WTC11 (cell line): ENCODE measurements at regions not wholly inside any gene's neighbourhood (a gene's known extent, or its start where the extent isn't known, plus 50 kb on each side); places are given as distances from the start of the nearest gene placed in this dataset.

Experiments
- ATAC-seq: fragments of 200-7000 bp; cut with Tn5 transposase; 2 replicates; pipeline ENCODE4 v1.10.0; 2021; ENCODE audit warnings: mild to moderate bottlenecking, moderate library complexity
- CTCF ChIA-PET: fragments of 300-600 bp; sonication (Branson Sonifier 250); formaldehyde crosslinking; loops from one replicate; lab custom pipeline; 2021; ENCODE audit warnings: antibody characterized with exemption; lab: Charles Lee
- POLR2A ChIA-PET: fragments of 350-600 bp; sonication (Branson Sonifier 250); formaldehyde crosslinking; loops from one replicate; lab custom pipeline; 2021; ENCODE audit warnings: antibody characterized with exemption; lab: Charles Lee
- DNase-seq: peaks from one replicate; pipeline ENCODE4 v3.0.0; 2021; ENCODE audit warnings: low spot score
- H3K27ac Mint-ChIP-seq: 2 replicates; pipeline ENCODE4 v1.8.0; 2021; ENCODE audit warnings: mixed read lengths
- H3K27me3 Mint-ChIP-seq: 2 replicates; pipeline ENCODE4 v1.8.0; 2021; ENCODE audit warnings: low read depth, mild to moderate bottlenecking, moderate library complexity, mixed read lengths
- H3K36me3 Mint-ChIP-seq: 2 replicates; pipeline ENCODE4 v1.8.0; 2021; ENCODE audit warnings: mixed read lengths
- H3K4me1 Mint-ChIP-seq: 2 replicates; pipeline ENCODE4 v1.8.0; 2022; ENCODE audit warnings: mixed read lengths
- H3K4me3 Mint-ChIP-seq: 2 replicates; pipeline ENCODE4 v1.8.0; 2021; ENCODE audit warnings: mild to moderate bottlenecking, moderate library complexity, mixed read lengths
- H3K9me3 Mint-ChIP-seq: 2 replicates; pipeline ENCODE4 v1.8.0; 2021; ENCODE audit warnings: mixed read lengths
- AFF4 ChIP-seq: sonication (generic); formaldehyde crosslinking; IDR thresholded peaks from 2 replicates; pipeline ENCODE4 v1.8.1; 2023; ENCODE audit warnings: mild to moderate bottlenecking, missing genetic modification reagents, borderline replicate concordance
- ATF2 ChIP-seq: sonication (generic); formaldehyde crosslinking; IDR thresholded peaks from 2 replicates; pipeline ENCODE4 v1.8.1; 2022; ENCODE audit warnings: low read depth, missing genetic modification reagents, borderline replicate concordance
- E2F4 ChIP-seq: sonication (generic); formaldehyde crosslinking; IDR thresholded peaks from 2 replicates; pipeline ENCODE4 v1.8.1; 2022; ENCODE audit warnings: low read depth, mild to moderate bottlenecking, moderate library complexity, missing genetic modification reagents, borderline replicate concordance
- HMGXB4 ChIP-seq: sonication (generic); formaldehyde crosslinking; IDR thresholded peaks from 2 replicates; pipeline ENCODE4 v1.8.1; 2023; ENCODE audit warnings: mild to moderate bottlenecking, moderate library complexity, missing genetic modification reagents
- NFATC4 ChIP-seq: fragments of 250-450 bp; sonication (Bioruptor Pico); IDR thresholded peaks from 2 replicates; pipeline ENCODE4 v1.9.0; 2021; ENCODE audit warnings: mild to moderate bottlenecking
- TEAD4 ChIP-seq: sonication (generic); formaldehyde crosslinking; IDR thresholded peaks from 2 replicates; pipeline ENCODE4 v1.8.0; 2022; ENCODE audit warnings: mild to moderate bottlenecking, missing genetic modification reagents
- TF ChIP-seq, protein P1 (sequence below): fragments of 250-450 bp; sonication (Bioruptor Pico); IDR thresholded peaks from 2 replicates; pipeline ENCODE4 v1.8.0; 2021; ENCODE audit warnings: mild to moderate bottlenecking
- TF ChIP-seq, protein P2 (sequence below): fragments of 250-450 bp; sonication (Bioruptor Pico); IDR thresholded peaks from 2 replicates; pipeline ENCODE4 v1.9.0; 2021; ENCODE audit warnings: mild to moderate bottlenecking
- TF ChIP-seq, protein P3 (sequence below): fragments of 250-450 bp; sonication (Bioruptor Pico); IDR thresholded peaks from 2 replicates; pipeline ENCODE4 v1.9.0; 2021; ENCODE audit warnings: mild to moderate bottlenecking, borderline replicate concordance
- TF ChIP-seq, protein P4 (sequence below): sonication (generic); formaldehyde crosslinking; conservative IDR thresholded peaks from 2 replicates; pipeline ENCODE4 v1.8.1; 2023; ENCODE audit warnings: mild to moderate bottlenecking, low read depth, missing genetic modification reagents, moderate library complexity
- TF ChIP-seq, protein P5 (sequence below): fragments of 250-450 bp; sonication (Bioruptor Pico); conservative IDR thresholded peaks from 2 replicates; pipeline ENCODE4 v1.9.0; 2021; ENCODE audit warnings: mild to moderate bottlenecking

DNA sequence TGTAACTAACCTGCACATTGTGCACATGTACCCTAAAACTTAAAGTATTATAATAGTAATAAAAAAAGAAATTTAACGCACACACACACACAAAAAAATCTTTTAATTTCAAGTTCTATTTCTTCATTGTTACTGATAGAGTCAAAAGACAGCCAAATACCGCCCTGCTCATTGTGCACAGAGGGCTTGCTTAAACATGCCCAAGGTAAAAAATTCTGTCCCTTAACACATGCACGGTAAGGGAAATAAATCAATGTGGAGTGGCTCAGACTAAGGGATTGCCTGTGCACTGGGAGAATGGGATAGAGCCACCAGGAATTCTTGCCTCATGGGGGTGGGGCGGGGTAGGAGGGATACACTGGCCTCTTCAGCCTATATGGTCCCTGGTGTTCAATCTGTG is 468.0 kb downstream of the NUP35 start (continued):
- TF ChIP-seq, protein P1, sequence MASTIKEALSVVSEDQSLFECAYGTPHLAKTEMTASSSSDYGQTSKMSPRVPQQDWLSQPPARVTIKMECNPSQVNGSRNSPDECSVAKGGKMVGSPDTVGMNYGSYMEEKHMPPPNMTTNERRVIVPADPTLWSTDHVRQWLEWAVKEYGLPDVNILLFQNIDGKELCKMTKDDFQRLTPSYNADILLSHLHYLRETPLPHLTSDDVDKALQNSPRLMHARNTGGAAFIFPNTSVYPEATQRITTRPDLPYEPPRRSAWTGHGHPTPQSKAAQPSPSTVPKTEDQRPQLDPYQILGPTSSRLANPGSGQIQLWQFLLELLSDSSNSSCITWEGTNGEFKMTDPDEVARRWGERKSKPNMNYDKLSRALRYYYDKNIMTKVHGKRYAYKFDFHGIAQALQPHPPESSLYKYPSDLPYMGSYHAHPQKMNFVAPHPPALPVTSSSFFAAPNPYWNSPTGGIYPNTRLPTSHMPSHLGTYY (CRISPR knock-in tag), result no peak

GRCh38 chr2:183594150-183594549 is 469.9 kb downstream of the NUP35 start:
- H3K27me3 Mint-ChIP-seq, result no peaks in the 10 kb centered on the region
- no peaks in the 10 kb centered on the region for H3K4me1 Mint-ChIP-seq
- ChIA-PET POLR2A (no interaction called here), CTCF (no interaction called here)
- no peak overlapping the region for H3K4me3 Mint-ChIP-seq
- H3K27ac Mint-ChIP-seq, result no peak overlapping the region
- DNase-seq (no peak), ATAC-seq (no peak)
- H3K9me3 Mint-ChIP-seq, result peaks cover 6% of the 10 kb centered on the region; the same call in 1 of the 2 replicates
- H3K36me3 Mint-ChIP-seq, result peaks cover 9% of the 10 kb centered on the region
- no peak for TF ChIP-seq ATF2 (CRISPR knock-in tag)
- TF ChIP-seq, protein P2, sequence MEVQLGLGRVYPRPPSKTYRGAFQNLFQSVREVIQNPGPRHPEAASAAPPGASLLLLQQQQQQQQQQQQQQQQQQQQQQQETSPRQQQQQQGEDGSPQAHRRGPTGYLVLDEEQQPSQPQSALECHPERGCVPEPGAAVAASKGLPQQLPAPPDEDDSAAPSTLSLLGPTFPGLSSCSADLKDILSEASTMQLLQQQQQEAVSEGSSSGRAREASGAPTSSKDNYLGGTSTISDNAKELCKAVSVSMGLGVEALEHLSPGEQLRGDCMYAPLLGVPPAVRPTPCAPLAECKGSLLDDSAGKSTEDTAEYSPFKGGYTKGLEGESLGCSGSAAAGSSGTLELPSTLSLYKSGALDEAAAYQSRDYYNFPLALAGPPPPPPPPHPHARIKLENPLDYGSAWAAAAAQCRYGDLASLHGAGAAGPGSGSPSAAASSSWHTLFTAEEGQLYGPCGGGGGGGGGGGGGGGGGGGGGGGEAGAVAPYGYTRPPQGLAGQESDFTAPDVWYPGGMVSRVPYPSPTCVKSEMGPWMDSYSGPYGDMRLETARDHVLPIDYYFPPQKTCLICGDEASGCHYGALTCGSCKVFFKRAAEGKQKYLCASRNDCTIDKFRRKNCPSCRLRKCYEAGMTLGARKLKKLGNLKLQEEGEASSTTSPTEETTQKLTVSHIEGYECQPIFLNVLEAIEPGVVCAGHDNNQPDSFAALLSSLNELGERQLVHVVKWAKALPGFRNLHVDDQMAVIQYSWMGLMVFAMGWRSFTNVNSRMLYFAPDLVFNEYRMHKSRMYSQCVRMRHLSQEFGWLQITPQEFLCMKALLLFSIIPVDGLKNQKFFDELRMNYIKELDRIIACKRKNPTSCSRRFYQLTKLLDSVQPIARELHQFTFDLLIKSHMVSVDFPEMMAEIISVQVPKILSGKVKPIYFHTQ (CRISPR knock-in tag), result no peak
- TF ChIP-seq TEAD4 (CRISPR knock-in tag), result no peak
- no peak for TF ChIP-seq E2F4
- TF ChIP-seq, protein P3, sequence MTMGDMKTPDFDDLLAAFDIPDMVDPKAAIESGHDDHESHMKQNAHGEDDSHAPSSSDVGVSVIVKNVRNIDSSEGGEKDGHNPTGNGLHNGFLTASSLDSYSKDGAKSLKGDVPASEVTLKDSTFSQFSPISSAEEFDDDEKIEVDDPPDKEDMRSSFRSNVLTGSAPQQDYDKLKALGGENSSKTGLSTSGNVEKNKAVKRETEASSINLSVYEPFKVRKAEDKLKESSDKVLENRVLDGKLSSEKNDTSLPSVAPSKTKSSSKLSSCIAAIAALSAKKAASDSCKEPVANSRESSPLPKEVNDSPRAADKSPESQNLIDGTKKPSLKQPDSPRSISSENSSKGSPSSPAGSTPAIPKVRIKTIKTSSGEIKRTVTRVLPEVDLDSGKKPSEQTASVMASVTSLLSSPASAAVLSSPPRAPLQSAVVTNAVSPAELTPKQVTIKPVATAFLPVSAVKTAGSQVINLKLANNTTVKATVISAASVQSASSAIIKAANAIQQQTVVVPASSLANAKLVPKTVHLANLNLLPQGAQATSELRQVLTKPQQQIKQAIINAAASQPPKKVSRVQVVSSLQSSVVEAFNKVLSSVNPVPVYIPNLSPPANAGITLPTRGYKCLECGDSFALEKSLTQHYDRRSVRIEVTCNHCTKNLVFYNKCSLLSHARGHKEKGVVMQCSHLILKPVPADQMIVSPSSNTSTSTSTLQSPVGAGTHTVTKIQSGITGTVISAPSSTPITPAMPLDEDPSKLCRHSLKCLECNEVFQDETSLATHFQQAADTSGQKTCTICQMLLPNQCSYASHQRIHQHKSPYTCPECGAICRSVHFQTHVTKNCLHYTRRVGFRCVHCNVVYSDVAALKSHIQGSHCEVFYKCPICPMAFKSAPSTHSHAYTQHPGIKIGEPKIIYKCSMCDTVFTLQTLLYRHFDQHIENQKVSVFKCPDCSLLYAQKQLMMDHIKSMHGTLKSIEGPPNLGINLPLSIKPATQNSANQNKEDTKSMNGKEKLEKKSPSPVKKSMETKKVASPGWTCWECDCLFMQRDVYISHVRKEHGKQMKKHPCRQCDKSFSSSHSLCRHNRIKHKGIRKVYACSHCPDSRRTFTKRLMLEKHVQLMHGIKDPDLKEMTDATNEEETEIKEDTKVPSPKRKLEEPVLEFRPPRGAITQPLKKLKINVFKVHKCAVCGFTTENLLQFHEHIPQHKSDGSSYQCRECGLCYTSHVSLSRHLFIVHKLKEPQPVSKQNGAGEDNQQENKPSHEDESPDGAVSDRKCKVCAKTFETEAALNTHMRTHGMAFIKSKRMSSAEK (CRISPR knock-in tag), result no peak
- TF ChIP-seq, protein P4, sequence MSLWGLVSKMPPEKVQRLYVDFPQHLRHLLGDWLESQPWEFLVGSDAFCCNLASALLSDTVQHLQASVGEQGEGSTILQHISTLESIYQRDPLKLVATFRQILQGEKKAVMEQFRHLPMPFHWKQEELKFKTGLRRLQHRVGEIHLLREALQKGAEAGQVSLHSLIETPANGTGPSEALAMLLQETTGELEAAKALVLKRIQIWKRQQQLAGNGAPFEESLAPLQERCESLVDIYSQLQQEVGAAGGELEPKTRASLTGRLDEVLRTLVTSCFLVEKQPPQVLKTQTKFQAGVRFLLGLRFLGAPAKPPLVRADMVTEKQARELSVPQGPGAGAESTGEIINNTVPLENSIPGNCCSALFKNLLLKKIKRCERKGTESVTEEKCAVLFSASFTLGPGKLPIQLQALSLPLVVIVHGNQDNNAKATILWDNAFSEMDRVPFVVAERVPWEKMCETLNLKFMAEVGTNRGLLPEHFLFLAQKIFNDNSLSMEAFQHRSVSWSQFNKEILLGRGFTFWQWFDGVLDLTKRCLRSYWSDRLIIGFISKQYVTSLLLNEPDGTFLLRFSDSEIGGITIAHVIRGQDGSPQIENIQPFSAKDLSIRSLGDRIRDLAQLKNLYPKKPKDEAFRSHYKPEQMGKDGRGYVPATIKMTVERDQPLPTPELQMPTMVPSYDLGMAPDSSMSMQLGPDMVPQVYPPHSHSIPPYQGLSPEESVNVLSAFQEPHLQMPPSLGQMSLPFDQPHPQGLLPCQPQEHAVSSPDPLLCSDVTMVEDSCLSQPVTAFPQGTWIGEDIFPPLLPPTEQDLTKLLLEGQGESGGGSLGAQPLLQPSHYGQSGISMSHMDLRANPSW (CRISPR knock-in tag), result no peak
- TF ChIP-seq NFATC4 (CRISPR knock-in tag), result no peak
- TF ChIP-seq, protein P5, sequence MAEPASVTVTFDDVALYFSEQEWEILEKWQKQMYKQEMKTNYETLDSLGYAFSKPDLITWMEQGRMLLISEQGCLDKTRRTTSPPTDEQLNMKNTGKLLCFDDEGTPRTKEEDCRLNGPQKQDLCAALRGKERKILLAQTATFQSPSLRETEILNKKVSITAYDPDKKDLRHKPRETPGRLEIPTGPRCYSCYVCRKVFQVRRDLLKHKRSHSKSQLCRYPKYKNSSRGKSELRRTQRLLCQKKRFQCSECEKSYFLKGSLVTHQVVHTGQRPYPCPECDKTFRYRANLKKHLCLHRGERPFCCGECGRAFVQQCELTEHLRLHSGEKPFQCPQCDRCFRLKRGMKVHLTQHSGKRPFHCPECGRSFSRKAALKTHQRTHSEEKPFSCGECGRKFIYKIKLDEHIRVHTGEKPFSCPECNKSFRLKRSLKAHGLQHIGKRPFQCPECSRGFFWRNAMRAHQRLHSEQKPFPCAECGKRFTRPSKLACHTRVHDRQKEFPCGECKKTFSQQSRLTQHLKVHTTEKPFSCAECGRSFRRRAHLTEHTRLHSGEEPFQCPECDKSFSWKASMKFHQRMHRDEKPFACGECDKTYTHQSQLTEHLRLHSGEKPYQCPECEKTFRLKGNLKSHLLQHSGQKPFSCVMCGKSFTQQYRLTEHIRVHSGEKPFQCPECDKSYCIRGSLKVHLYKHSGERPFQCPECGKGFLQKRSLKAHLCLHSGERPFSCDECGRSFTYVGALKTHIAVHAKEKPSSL (CRISPR knock-in tag), result no peak
- no peak for TF ChIP-seq AFF4
- TF ChIP-seq HMGXB4 (CRISPR knock-in tag), result no peak
